Bronchial epithelial cell (primary cell): ENCODE measurements at regions not wholly inside any gene's neighbourhood (a gene's known extent, or its start where the extent isn't known, plus 50 kb on each side); places are given as distances from the start of the nearest gene placed in this dataset.

Experiments used
- DNase-seq: peaks from one replicate; pipeline ENCODE4 v3.0.0-alpha.2; 2010; ENCODE audit warnings: low read depth
- FAIRE-seq: peaks from 2 replicates; lab custom pipeline; 2011; peaks lifted over from hg19 to GRCh38; lab: Jason Lieb, UNC
- H3K27me3 ChIP-seq: 2 replicates; pipeline ENCODE4 v1.5.1; 2011; ENCODE audit warnings: low read length; ENCODE audit not compliant: control insufficient read depth, insufficient read depth
- H3K36me3 ChIP-seq: 2 replicates; pipeline ENCODE4 v1.5.1; 2011; ENCODE audit warnings: low read length; ENCODE audit not compliant: control insufficient read depth, insufficient read depth
- H3K4me3 ChIP-seq: 2 replicates; pipeline ENCODE4 v1.5.1; 2011; ENCODE audit warnings: mild to moderate bottlenecking, low read depth, low read length, control low read depth
- TF ChIP-seq, protein P1 (sequence below): IDR thresholded peaks from 2 replicates; pipeline ENCODE4 v1.5.1; 2011; ENCODE audit warnings: mild to moderate bottlenecking, moderate library complexity, low read length, control low read depth, inconsistent platforms; ENCODE audit not compliant: insufficient read depth, severe bottlenecking

DNA sequence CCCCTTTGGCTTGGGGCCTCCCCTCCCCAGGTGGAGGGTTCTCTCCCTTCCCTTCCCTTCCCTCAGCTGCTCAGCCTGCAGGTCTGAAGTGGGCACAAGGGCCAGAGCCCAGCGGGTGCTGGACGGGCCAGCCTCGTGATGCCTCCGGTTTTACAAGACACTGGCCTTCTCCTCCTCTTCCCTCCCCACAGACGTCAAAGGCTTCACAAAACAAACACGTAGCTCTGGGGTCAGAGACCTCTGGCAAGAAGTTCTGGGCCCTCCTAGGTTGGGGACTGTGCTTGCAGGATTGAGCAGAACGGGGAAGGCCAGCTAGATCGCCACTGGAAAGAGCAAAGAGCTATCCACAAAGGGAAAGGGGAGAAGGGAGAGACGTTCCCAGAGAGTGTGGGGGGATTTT is 81.4 kb upstream of the TPM1 start:
- no peaks in the 10 kb centered on the region for H3K27me3 ChIP-seq
- FAIRE-seq (no peak), DNase-seq (no peak)
- H3K36me3 ChIP-seq: no peaks in the 10 kb centered on the region
- TF ChIP-seq, protein P1, sequence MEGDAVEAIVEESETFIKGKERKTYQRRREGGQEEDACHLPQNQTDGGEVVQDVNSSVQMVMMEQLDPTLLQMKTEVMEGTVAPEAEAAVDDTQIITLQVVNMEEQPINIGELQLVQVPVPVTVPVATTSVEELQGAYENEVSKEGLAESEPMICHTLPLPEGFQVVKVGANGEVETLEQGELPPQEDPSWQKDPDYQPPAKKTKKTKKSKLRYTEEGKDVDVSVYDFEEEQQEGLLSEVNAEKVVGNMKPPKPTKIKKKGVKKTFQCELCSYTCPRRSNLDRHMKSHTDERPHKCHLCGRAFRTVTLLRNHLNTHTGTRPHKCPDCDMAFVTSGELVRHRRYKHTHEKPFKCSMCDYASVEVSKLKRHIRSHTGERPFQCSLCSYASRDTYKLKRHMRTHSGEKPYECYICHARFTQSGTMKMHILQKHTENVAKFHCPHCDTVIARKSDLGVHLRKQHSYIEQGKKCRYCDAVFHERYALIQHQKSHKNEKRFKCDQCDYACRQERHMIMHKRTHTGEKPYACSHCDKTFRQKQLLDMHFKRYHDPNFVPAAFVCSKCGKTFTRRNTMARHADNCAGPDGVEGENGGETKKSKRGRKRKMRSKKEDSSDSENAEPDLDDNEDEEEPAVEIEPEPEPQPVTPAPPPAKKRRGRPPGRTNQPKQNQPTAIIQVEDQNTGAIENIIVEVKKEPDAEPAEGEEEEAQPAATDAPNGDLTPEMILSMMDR: no peak
- H3K4me3 ChIP-seq: no peak overlapping the region

DNA sequence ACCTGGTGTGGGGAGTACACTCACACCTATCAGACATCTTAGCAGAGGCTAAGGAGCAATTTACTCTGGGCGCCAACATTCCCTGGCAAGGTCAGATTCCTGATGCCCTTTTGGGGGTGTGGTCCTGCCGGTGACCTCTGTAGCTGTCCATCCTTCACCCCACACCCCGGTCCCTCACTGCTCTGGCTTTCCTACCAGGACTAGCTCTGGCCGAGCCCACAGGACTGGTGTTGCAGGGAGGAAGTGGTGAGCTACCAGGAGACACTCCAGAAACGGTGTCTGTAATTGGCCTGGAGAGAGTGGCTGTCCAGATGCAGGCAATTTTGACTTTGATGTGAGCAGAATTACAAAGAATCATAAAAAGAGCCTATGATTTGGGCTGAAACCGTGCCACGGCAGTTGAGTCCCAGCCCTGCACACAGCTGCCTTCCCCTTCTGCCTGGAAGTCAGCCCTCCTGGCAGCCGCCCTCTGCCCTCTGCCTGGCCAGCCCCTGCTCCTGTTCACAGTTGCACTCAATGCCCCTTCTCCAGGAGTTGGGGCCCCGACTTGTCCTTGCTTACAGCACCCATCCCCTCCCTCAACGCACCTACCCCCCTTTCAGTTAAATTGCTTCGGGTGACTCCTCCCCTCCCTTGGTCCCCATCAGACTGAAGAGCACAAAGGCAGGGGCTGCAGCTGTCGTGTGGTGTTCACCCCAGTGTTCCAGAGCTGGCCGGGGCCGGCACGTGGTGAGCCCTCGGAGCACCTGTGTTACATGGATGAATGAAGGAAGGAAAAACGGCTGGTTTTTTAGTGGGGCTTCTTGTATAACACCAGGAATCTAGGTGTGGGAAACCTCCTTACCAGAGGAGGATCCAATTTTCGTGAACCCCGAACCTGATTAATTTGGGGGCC is 80.2 kb upstream of the TPM1 start:
- TF ChIP-seq, protein P1: no peak
- Histone ChIP-seq H3K27me3 (no peaks in the 10 kb centered on the region), H3K36me3 (no peaks in the 10 kb centered on the region), H3K4me3 (no peak overlapping the region)
- DNase-seq (no peak), FAIRE-seq (no peak)

DNA sequence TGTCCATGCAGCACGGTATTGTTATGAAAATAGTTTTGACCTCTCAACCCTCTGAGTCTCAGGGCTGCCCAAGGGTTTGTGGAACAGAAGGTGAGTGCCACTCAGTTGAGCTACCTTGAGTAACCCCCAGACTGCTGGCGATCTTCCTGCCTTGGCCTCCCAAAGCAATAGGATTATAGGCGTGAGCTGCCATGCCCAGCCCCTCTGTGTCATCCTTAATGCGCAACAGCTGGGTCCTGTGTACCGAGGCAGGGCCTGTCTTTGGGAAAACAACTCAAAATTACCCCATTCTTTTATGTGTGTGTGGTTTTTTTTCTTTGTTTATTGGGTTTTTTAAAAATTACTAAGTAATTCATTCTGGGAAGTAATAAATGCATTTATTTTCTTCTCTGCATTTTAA is 78.3 kb upstream of the TPM1 start:
- TF ChIP-seq, protein P1: no peak
- Histone ChIP-seq H3K36me3 (no peaks in the 10 kb centered on the region), H3K27me3 (no peaks in the 10 kb centered on the region), H3K4me3 (no peak overlapping the region)
- FAIRE-seq (peak; percentile 47), DNase-seq (no peak)

DNA sequence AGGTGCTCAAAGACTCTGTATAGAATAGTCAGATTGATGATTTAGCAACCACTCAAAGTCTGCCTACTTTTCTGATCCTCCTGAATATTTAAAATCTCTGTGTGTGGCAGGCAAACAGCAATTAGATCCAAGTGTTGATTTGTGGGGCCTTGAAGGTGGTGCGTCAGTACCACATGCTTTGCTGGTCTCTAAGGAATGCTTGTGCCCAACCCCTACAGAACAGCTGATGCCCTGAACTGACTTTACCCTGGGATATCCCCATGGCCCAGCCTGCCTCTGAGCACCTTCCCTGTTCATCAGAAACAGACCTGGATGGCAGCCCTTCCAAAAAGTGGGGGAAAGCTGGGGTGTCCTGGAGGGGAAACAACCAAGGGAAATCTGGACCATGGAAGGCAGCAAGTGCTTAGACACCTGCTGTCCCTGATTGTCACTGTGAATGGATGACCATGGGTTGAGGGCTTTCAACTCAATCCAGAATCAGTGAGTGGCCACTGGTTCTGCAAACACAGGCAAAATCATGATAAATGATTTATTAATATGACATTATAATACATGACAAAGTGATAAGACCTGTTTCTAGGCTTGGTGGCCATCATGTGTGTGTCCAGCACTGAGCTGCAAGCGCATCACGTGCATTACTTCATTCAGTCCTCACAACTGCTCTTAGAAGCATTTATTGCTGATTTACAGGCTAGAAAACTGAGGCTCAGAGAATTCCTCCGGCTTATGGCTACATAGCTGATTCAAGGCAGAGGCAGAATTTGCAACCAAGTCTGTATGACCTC is 76.1 kb upstream of the TPM1 start:
- no peaks in the 10 kb centered on the region for H3K27me3 ChIP-seq
- no peaks in the 10 kb centered on the region for H3K36me3 ChIP-seq

DNA sequence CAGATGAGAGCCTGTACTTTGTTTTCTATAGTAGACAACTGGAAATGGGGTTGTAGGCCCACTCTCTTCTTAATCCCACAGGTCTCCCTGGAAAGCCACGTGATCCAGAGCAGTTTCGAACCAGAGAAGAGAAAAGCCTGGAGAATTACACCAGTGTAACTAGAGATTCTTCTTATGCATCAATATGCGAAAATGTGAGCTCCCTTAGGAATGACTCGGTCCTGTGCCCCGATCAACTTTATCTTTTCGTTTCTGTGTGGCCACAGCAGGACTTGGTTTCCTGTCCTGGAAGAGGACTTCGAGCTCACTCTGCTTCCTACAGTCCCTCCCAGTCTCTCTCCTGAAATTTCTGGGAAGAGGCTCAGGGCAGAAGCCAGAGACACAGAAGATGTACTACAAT is 73.8 kb upstream of the TPM1 start:
- FAIRE-seq (no peak), DNase-seq (no peak)
- Histone ChIP-seq H3K27me3 (no peaks in the 10 kb centered on the region), H3K36me3 (no peaks in the 10 kb centered on the region), H3K4me3 (no peak overlapping the region)
- TF ChIP-seq, protein P1: no peak

More for the DNA sequence above, 76.1 kb upstream of the TPM1 start:
- TF ChIP-seq, protein P1: no peak
- H3K4me3 ChIP-seq: no peak overlapping the region
- FAIRE-seq (no peak), DNase-seq (no peak)
